HG02678 (cell line): ENCODE measurements at regions not wholly inside any gene's neighbourhood (a gene's known extent, or its start where the extent isn't known, plus 50 kb on each side); places are given as distances from the start of the nearest gene placed in this dataset.
"Not testable (repeated sequence)": the region's sequence is repeated elsewhere in the genome, so short reads cannot be mapped to it uniquely, and the experiment has no call there.

Source experiments
- ATAC-seq: cut with Tn5 transposase; IDR thresholded peaks from one replicate; pipeline ENCODE4 v1.9.1; 2021; ENCODE audit warnings: mild to moderate bottlenecking, moderate library complexity; ENCODE audit not compliant: unreplicated experiment

GRCh38 chr19:32063601-32064000 is 281.8 kb upstream of the ZNF507 start:
- no peak for ATAC-seq

- no peak for ATAC-seq
Measured at GRCh38 chr19:32066056-32066455, 279.4 kb upstream of the ZNF507 start.

GRCh38 chr19:32067685-32068084 is 277.7 kb upstream of the ZNF507 start:
- ATAC-seq: no peak

DNA sequence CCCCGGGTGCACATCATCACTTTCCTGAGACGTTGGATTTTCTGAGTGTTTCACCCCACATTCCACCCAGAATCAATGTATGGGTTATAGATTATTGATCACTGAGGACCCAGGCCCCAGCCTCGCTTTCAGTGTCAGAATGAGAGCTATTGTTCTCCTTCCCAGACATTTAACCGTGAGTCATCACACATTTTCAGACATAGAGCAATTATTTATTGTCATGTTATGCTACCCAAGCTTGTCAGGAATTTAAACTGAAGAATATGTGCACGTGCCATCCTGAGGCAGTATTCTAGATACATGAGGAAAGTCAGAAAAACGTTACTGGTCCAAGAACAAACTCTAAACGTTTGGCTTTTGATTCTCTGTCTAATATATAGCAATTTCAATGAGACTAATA is 276.6 kb upstream of the ZNF507 start:
- ATAC-seq: no peak

DNA sequence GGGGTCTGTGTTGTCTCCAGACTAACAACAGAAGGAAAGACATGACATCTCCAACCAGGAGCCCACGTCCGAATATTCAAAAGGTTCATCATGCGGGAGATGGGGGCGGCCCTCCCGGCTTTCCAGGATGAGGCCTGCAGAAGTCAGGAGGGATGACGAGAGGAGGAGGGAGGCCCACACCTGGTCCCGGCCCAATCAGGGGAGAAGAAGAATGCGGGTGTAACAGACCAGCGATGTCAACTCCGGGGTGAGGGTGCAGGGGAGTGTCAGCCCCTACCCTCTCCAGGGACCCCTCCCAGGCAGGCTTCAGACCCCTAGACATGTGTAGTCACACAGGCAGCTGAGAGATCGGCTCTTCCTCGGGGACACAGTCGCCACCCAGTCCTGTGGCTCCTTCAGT is 275.3 kb upstream of the ZNF507 start:
- ATAC-seq: no peak

- no peak for ATAC-seq
Measured at GRCh38 chr19:32082028-32082427, 263.4 kb upstream of the ZNF507 start.

DNA sequence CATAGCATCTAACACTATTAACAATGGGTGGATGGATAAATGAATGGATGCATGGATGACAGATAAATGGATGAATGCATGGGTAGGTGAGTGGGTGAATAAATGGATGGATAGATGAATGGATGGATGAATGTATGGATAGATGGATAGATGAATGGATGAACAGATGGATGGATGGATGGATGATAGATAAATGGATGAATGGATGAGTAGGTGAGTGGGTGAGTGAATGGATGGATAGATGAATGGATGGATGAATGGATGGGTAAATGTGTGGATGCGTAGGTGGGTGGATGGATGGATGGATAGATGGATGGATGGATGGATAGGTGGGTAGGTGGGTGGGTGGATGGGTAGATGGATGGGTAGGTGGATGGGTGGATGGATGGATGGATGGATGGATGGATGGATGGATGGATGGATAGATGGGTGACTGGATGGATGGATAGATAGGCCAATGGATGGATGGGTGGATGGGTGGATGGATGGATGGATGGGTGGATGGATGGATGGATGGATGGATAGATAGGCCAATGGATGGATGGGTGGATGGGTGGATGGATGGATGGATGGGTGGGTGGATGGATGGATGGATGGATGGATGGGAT is 260.6 kb upstream of the ZNF507 start:
- ATAC-seq: not testable (repeated sequence)

- no peak for ATAC-seq
Measured at GRCh38 chr19:32091241-32091640, 254.2 kb upstream of the ZNF507 start.

DNA sequence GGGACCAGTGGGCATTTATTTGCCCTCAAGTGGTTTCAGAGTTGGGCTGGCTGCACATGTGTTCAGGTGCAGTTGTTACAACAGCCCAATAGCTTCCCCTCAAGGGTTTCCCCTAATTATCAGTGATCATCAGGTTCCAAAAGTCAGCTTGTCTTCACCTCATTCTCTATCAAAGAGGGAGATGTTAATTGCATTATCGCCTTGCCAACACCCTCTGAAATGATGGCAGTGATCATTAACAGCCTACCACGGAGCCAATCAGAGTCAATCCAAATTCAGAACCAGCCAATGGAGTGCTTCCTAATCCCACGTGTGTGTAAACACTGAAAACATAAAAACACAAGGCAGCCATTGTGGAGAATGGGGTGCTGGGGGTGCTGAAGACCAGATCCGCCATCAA is 248.4 kb upstream of the ZNF507 start:
- no peak for ATAC-seq

- no peak for ATAC-seq
Measured at GRCh38 chr19:32097620-32098019, 247.8 kb upstream of the ZNF507 start.

GRCh38 chr19:32098968-32099367 is 246.4 kb upstream of the ZNF507 start:
- ATAC-seq: no peak

DNA sequence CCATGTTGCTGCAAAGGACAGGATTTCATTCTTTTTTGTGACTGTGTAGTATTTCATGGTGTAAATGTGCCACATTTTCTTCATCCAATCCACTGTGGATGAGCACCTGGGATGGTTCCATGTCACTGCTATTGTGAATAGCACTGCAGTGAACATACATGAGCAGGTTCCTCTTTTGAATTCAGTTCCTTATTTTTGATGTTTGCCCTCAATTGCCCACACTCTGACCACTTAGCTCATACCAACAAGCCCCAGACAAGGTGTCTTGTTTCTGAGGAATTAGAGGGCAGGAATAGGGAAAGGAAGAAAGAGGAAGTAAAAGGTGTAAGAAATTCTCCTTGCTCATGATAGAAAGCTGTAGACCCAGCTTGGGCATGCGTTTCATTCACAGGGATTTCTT is 244.2 kb upstream of the ZNF507 start:
- ATAC-seq: no peak

GRCh38 chr19:32103541-32103940 is 241.9 kb upstream of the ZNF507 start:
- ATAC-seq: no peak

DNA sequence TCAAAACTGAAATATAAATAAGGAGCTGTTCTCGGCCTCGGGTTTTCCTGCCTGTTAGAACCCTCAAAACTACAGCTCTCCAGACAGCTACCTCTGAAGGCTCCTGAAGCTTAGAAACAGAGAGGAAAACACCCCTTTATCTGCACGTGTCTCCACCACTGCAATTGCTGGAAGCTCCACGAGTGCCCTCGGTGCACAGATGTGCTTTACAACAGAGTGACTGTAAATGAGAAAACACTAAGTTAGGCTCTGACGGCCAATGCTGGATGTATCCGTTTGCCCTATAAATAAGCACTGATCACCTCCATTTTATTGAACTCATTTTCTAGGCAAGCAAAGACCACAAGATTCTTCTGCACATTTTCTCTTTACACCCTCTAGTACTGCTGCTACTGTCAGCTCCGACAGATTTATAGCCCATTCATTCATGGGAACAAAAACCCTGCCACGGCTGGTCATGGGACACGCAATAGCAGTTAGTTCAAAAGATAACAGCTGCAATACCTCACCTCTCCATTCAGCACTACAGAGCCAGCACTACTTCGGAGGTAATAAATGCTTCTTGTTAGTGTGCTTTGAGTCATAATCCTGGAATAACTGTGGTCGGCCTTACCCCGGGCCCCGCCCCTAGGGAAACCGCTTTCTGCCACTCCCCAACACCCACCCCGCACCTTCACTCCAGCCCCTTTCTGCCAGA is 241.1 kb upstream of the ZNF507 start:
- no peak for ATAC-seq

- no peak for ATAC-seq
Measured at GRCh38 chr19:32104850-32105235, 240.6 kb upstream of the ZNF507 start.

DNA sequence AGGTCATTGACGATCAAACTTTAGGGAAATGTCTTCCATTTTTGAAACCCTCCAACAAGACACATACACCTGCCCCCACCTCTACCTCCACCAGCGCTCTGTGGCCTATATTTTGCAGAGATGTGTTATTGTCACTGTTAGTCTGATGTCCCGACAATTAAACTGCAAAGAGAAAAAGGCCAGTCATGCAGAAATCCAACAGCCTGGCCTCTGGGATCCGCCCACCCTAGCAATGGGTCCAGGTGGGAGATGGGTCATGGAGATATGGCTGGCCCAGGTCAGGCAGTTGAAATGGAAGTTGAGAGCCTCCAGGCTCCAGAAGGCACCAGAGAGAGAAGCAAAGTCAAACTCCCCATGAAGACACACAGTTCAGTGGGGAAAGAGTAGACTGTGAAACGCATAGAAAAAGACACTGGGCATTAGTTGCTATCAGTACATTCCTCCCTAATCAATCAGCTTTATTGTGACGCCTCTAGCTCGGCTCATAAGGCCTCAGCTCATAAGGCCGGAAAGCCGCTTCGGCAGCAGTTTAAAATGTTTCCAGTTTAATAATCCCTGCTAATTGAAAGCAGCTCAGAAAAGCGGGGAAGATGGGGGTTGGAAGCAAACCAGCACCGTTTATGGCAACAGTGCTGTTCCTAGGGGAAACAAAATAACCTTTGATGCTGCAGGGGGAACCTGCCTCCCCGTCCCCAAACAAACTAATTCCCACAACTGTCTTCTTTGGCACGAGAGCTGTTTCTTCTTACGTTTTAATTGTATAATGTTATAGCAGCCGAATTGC is 239.7 kb upstream of the ZNF507 start:
- ATAC-seq: no peak

- no peak for ATAC-seq
Measured at GRCh38 chr19:32122258-32122657, 223.2 kb upstream of the ZNF507 start.

- no peak for ATAC-seq
Measured at GRCh38 chr19:32123355-32123940, 222.0 kb upstream of the ZNF507 start.

DNA sequence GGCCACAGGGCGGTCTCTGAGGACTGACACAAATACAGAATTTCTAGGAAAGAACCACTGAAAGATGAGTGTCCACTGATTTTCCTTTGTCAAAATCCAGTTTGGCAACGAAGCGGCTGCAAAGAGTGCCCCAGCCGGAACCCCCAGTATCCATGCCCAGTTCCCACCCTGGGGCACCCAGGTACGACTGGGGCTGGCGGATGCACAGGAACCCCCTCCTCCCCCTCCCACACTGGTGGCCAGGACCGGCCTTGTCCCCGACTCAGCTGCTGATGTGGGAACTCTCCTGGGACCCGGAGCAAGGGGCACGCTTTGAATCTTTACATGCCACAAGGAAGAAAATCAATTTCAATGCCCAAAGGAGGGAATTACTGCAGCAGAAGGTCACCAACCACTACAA is 220.8 kb upstream of the ZNF507 start:
- no peak for ATAC-seq

DNA sequence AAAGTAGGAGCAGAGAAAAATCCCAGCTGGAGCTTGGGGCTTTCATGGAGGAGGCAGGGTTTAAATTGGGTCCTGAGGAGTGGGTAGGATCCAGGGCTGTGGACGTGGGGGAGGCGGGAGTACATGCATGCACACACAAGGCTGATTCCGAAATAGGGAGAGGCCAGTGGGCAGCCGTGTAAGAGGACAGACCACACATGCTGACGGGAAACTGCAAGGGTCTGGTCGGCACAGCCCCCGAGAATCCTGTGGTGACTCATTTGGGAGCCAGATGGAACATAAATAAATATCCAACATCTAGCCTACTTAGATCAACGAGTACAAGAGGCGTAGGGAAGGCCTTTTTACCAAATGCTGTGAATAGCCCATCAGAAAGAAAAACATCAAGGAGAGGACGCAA is 216.3 kb upstream of the ZNF507 start:
- ATAC-seq: no peak

DNA sequence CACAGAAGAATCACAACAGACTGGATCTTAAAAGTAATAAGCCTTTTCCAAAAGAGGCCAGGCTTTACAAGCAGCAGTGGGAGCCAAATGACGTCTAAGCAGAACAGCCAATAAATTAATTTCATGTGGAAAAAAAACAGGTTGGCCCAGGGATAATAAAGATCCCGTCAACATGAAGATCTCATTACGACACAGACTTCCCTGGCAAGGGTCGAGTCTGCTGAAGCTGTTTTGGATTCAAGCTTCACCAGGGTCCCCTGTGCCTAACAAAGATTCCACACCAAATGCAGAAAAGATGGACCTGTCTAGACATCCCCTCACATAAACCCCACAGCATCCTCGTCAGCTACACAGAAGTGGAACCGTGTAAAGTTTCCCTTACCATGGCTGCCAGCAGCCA is 215.1 kb upstream of the ZNF507 start:
- no peak for ATAC-seq

GRCh38 chr19:32131005-32131404 is 214.4 kb upstream of the ZNF507 start:
- ATAC-seq: no peak
